H1 (cell line): ENCODE measurements at regions not wholly inside any gene's neighbourhood (a gene's known extent, or its start where the extent isn't known, plus 50 kb on each side); places are given as distances from the start of the nearest gene placed in this dataset.

Experiments used
- BCL11A ChIP-seq, 2 experiments: IDR thresholded peaks; one replicate each; pipeline ENCODE4 v1.6.1; 2011; ENCODE audit warnings: low read depth in 2 of 2, low read length in 2 of 2, mild to moderate bottlenecking in 2 of 2
- CTCF ChIP-seq, 3 experiments: IDR thresholded peaks; 1 replicate in 2 of 3; 2 replicates in 1 of 3; pipeline versions ENCODE4 v1.5.1 to v1.6.1; 2011; ENCODE audit warnings: low read length in 3 of 3, mild to moderate bottlenecking in 3 of 3, inconsistent platforms in 2 of 3, low read depth in 1 of 3, moderate library complexity in 1 of 3; ENCODE audit not compliant: insufficient read depth in 1 of 3; ENCODE audit errors: control extremely low read depth in 1 of 3
- POLR2A ChIP-seq, 2 experiments: IDR thresholded peaks; 1 replicate in 1 of 2; 2 replicates in 1 of 2; pipeline ENCODE4 v1.6.1; 2011; ENCODE audit warnings: low read depth in 2 of 2, low read length in 2 of 2, mild to moderate bottlenecking in 2 of 2; ENCODE audit errors: control extremely low read depth in 1 of 2
- SAP30 ChIP-seq: fragments of 300-600 bp; sonication (generic); IDR thresholded peaks from 2 replicates; pipeline ENCODE4 v1.7.1; 2012; ENCODE audit warnings: low read length, moderate library complexity, mild to moderate bottlenecking, inconsistent platforms; ENCODE audit not compliant: insufficient read depth, insufficient replicate concordance
- SIN3A ChIP-seq, 2 experiments: IDR thresholded peaks in 1 of 2; conservative IDR thresholded peaks in 1 of 2; 2 replicates each; pipeline ENCODE4 v1.6.1; 2011 to 2012; ENCODE audit warnings: low read length in 2 of 2, improper control_type of control experiment in 1 of 2, low read depth in 1 of 2, mild to moderate bottlenecking in 1 of 2
- SIRT6 ChIP-seq: IDR thresholded peaks from one replicate; pipeline ENCODE4 v1.7.1; 2012; ENCODE audit warnings: low read length, inconsistent platforms

GRCh38 chr2:191601060-191601459, 76.9 kb upstream of the NABP1 start (continued):
- TF ChIP-seq BCL11A (IDR thresholded peaks at IDR 0.05; ENCODE audit: low read depth in 2 of 2, low read length in 2 of 2) (no peak), POLR2A (IDR thresholded peaks at IDR 0.05; ENCODE audit: control extremely low read depth in 1 of 2, low read depth in 2 of 2, low read length in 2 of 2) (no peak), SIRT6 (no peak), SIN3A (conservative IDR thresholded peaks at IDR 0.05 in 1 of 2, IDR thresholded peaks at IDR 0.05 in 1 of 2; ENCODE audit: low read depth in 1 of 2, low read length in 2 of 2) (no peak), CTCF (IDR thresholded peaks at IDR 0.05; ENCODE audit: control extremely low read depth in 1 of 3, insufficient read depth in 1 of 3, low read depth in 1 of 3, low read length in 3 of 3) (no peak), SAP30 (no peak)
